HepG2 (cell line): ENCODE measurements at regions not wholly inside any gene's neighbourhood (a gene's known extent, or its start where the extent isn't known, plus 50 kb on each side); places are given as distances from the start of the nearest gene placed in this dataset.

Source experiments
- ATAC-seq: fragments of 200-7000 bp; cut with Tn5 transposase; 3 replicates; pipeline ENCODE4 v1.9.1; 2020; ENCODE audit warnings: mild to moderate bottlenecking, moderate library complexity
- BruUV-seq: library from RNA; stranded (reverse); fragments of 400-500 nt; replicated peaks from 2 replicates; lab custom pipeline; 2021; lab: Mats Ljungman, UMichigan
- CTCF ChIA-PET: fragments of 300-600 bp; formaldehyde crosslinking; extraction: SDS; loops from one replicate; lab custom pipeline; 2021; ENCODE audit warnings: low total read pairs, inconsistent platforms, low intra/inter-chr PET ratio; lab: Yijun Ruan, JAX
- POLR2A ChIA-PET: fragments of 350-600 bp; sonication (Branson Sonifier 250); formaldehyde crosslinking; loops from one replicate; lab custom pipeline; 2020; ENCODE audit warnings: antibody characterized with exemption, inconsistent platforms; lab: Yijun Ruan, JAX
- DNase-seq: peaks from one replicate; pipeline ENCODE4 v3.0.0-alpha.2; 2015; ENCODE audit warnings: low spot score
- FAIRE-seq: peaks from 3 replicates; lab custom pipeline; 2011; peaks lifted over from hg19 to GRCh38; lab: Jason Lieb, UNC
- H2AFZ ChIP-seq: one replicate; pipeline ENCODE4 v1.6.1; 2011; ENCODE audit warnings: low read length, inconsistent platforms
- H3K27ac ChIP-seq: fragments of 300-600 bp; 3 replicates; pipeline ENCODE4 v1.8.0; 2011; ENCODE audit warnings: mixed run types, mild to moderate bottlenecking, mixed read lengths, low read length, inconsistent platforms; ENCODE audit not compliant: insufficient read depth; ENCODE audit errors: extremely low read length
- H3K27me3 ChIP-seq, 2 experiments: fragments of 200-600 bp in 1 of 2; 2 replicates in 1 of 2; 3 replicates in 1 of 2; pipeline versions ENCODE4 v1.6.0 to v1.8.0; 2011; ENCODE audit warnings: low read length in 2 of 2, mild to moderate bottlenecking in 2 of 2, moderate library complexity in 2 of 2, inconsistent platforms in 1 of 2; ENCODE audit not compliant: insufficient read depth in 2 of 2, control insufficient read depth in 1 of 2
- H3K36me3 ChIP-seq, 2 experiments: fragments of 200-600 bp in 1 of 2; replicated peaks in 1 of 2; 2 replicates in 1 of 2; 3 replicates in 1 of 2; pipeline versions ENCODE4 v1.5.1 to v1.8.0; 2011; ENCODE audit warnings: low read length in 2 of 2, inconsistent platforms in 1 of 2; ENCODE audit not compliant: insufficient read depth in 2 of 2, control insufficient read depth in 1 of 2
- H3K4me1 ChIP-seq: 2 replicates; pipeline ENCODE4 v1.5.1; 2012; ENCODE audit warnings: low read length, inconsistent platforms; ENCODE audit not compliant: insufficient read depth
- H3K4me2 ChIP-seq: 2 replicates; pipeline ENCODE4 v1.6.0; 2011; ENCODE audit warnings: low read depth, low read length, inconsistent platforms
- H3K4me3 ChIP-seq, 3 experiments: fragments of 200-600 bp in 1 of 3; sonication (generic), shearing (Covaris generic) in 1 of 3; replicated peaks in 1 of 3; 2 replicates each; pipeline ENCODE4 v1.5.1; 2011 to 2016; ENCODE audit warnings: low read length in 3 of 3, inconsistent platforms in 2 of 3, low read depth in 2 of 3, mild to moderate bottlenecking in 2 of 3, control low read depth in 1 of 3, mixed read lengths in 1 of 3; ENCODE audit not compliant: insufficient read depth in 1 of 3
- H3K79me2 ChIP-seq: one replicate; pipeline ENCODE4 v1.6.1; 2011; ENCODE audit warnings: low read length, inconsistent platforms; ENCODE audit not compliant: insufficient read depth
- H3K9ac ChIP-seq: 2 replicates; pipeline ENCODE4 v1.6.0; 2011; ENCODE audit warnings: mild to moderate bottlenecking, low read depth, low read length, inconsistent platforms; ENCODE audit not compliant: insufficient read depth
- H3K9me3 ChIP-seq: 2 replicates; pipeline ENCODE4 v1.5.1; 2012; ENCODE audit warnings: mild to moderate bottlenecking, low read length
- H4K20me1 ChIP-seq: 2 replicates; pipeline ENCODE4 v1.6.0; 2011; ENCODE audit warnings: inconsistent platforms, mild to moderate bottlenecking, low read length, moderate library complexity; ENCODE audit not compliant: insufficient read depth
- ARNTL ChIP-seq: sonication (generic); formaldehyde crosslinking; IDR thresholded peaks from 2 replicates; pipeline ENCODE4 v1.4.0; 2020; ENCODE audit warnings: mild to moderate bottlenecking, missing genetic modification reagents
- CBX5 ChIP-seq: sonication (generic); formaldehyde crosslinking; IDR thresholded peaks from 2 replicates; pipeline ENCODE4 v1.4.0; 2020; ENCODE audit warnings: missing genetic modification reagents, borderline replicate concordance
- CC2D1A ChIP-seq: sonication (generic); formaldehyde crosslinking; IDR thresholded peaks from 2 replicates; pipeline ENCODE4 v1.8.1; 2023; ENCODE audit warnings: mild to moderate bottlenecking, missing genetic modification reagents
- FOSL1 ChIP-seq: sonication (generic); formaldehyde crosslinking; IDR thresholded peaks from 2 replicates; pipeline ENCODE4 v1.9.0; 2021; ENCODE audit warnings: missing genetic modification reagents, borderline replicate concordance
- HMG20A ChIP-seq: IDR thresholded peaks from 2 replicates; pipeline ENCODE4 v1.6.1; 2016; ENCODE audit warnings: borderline replicate concordance
- HOXA3 ChIP-seq: sonication (generic); formaldehyde crosslinking; IDR thresholded peaks from 2 replicates; pipeline ENCODE4 v1.5.0; 2020; ENCODE audit warnings: missing genetic modification reagents
- KDM2A ChIP-seq: sonication (generic); formaldehyde crosslinking; IDR thresholded peaks from 2 replicates; pipeline ENCODE4 v1.4.0; 2020; ENCODE audit warnings: low read depth, missing genetic modification reagents, borderline replicate concordance
- MBNL3 ChIP-seq: fragments of 250-450 bp; sonication (Bioruptor Pico); conservative IDR thresholded peaks from 2 replicates; pipeline ENCODE4 v1.8.0; 2022; ENCODE audit warnings: mild to moderate bottlenecking, inconsistent platforms
- SOX5 ChIP-seq: IDR thresholded peaks from 2 replicates; pipeline ENCODE4 v1.6.1; 2016; ENCODE audit warnings: borderline replicate concordance
- ZNF234 ChIP-seq: sonication (generic); formaldehyde crosslinking; conservative IDR thresholded peaks from 2 replicates; pipeline ENCODE4 v1.5.1; 2020; ENCODE audit warnings: mild to moderate bottlenecking, missing genetic modification reagents
- ZNF761 ChIP-seq: sonication (generic); formaldehyde crosslinking; conservative IDR thresholded peaks from 2 replicates; pipeline ENCODE4 v1.4.0; 2020; ENCODE audit warnings: mild to moderate bottlenecking, missing genetic modification reagents
- ZSCAN20 ChIP-seq: sonication (generic); formaldehyde crosslinking; IDR thresholded peaks from 2 replicates; pipeline ENCODE4 v1.4.0; 2020; ENCODE audit warnings: missing genetic modification reagents, mild to moderate bottlenecking, borderline replicate concordance
- WGBS: methylation state at CpG from one replicate; pipeline ENCODE4 v1.1.6; 2017; ENCODE audit warnings: low lambda C conversion rate; 5-methylcytosine and 5-hydroxymethylcytosine counted together
- in situ Hi-C: cut with HindIII; loops from 2 replicates; pipeline ENCODE4 v1.10.0; 2017; ENCODE audit warnings: low pct_unique_long_range_greater_than_20kb; ENCODE audit not compliant: extremely low pct_ligation_motif_present
- intact Hi-C: fragments of 100-400 bp; cut with micrococcal nuclease; formaldehyde crosslinking; loops from one replicate; pipeline ENCODE4 v1.10.0; 2022; ENCODE audit not compliant: unreplicated experiment
- TF ChIP-seq, protein P1 (sequence below): sonication (generic); formaldehyde crosslinking; IDR thresholded peaks from 2 replicates; pipeline ENCODE4 v1.4.0; 2020; ENCODE audit warnings: mild to moderate bottlenecking, missing genetic modification reagents

GRCh38 chr3:101100361-101101009, 107.3 kb upstream of the ABI3BP start:
- 0% methylated on average over 2 of the region's 2 CpGs for WGBS
- Histone ChIP-seq H3K27ac (no peak overlapping the region), H2AFZ (no peak overlapping the region), H3K36me3 (no peaks in the 10 kb centered on the region), H3K4me3 (no peak overlapping the region), H3K9me3 (no peaks in the 10 kb centered on the region), H3K9ac (no peak overlapping the region), H3K27me3 (no peaks in the 10 kb centered on the region), H4K20me1 (no peaks in the 10 kb centered on the region), H3K4me1 (no peaks in the 10 kb centered on the region), H3K79me2 (no peaks in the 10 kb centered on the region), H3K4me2 (no peak overlapping the region)
- in situ Hi-C loops (no loop called here), intact Hi-C loops (no loop called here)
- ChIA-PET POLR2A (no interaction called here), CTCF (no interaction called here)
- DNase-seq = no peak
- no peak for ATAC-seq
- FAIRE-seq = no peak
- no TSS peak for BruUV-seq
- TF ChIP-seq SOX5 (CRISPR knock-in tag) = no peak
- TF ChIP-seq ZNF761 (CRISPR knock-in tag) = no peak
- TF ChIP-seq ZNF234 (CRISPR knock-in tag) = no peak
- no peak for TF ChIP-seq ZSCAN20 (CRISPR knock-in tag)
- TF ChIP-seq, protein P1, sequence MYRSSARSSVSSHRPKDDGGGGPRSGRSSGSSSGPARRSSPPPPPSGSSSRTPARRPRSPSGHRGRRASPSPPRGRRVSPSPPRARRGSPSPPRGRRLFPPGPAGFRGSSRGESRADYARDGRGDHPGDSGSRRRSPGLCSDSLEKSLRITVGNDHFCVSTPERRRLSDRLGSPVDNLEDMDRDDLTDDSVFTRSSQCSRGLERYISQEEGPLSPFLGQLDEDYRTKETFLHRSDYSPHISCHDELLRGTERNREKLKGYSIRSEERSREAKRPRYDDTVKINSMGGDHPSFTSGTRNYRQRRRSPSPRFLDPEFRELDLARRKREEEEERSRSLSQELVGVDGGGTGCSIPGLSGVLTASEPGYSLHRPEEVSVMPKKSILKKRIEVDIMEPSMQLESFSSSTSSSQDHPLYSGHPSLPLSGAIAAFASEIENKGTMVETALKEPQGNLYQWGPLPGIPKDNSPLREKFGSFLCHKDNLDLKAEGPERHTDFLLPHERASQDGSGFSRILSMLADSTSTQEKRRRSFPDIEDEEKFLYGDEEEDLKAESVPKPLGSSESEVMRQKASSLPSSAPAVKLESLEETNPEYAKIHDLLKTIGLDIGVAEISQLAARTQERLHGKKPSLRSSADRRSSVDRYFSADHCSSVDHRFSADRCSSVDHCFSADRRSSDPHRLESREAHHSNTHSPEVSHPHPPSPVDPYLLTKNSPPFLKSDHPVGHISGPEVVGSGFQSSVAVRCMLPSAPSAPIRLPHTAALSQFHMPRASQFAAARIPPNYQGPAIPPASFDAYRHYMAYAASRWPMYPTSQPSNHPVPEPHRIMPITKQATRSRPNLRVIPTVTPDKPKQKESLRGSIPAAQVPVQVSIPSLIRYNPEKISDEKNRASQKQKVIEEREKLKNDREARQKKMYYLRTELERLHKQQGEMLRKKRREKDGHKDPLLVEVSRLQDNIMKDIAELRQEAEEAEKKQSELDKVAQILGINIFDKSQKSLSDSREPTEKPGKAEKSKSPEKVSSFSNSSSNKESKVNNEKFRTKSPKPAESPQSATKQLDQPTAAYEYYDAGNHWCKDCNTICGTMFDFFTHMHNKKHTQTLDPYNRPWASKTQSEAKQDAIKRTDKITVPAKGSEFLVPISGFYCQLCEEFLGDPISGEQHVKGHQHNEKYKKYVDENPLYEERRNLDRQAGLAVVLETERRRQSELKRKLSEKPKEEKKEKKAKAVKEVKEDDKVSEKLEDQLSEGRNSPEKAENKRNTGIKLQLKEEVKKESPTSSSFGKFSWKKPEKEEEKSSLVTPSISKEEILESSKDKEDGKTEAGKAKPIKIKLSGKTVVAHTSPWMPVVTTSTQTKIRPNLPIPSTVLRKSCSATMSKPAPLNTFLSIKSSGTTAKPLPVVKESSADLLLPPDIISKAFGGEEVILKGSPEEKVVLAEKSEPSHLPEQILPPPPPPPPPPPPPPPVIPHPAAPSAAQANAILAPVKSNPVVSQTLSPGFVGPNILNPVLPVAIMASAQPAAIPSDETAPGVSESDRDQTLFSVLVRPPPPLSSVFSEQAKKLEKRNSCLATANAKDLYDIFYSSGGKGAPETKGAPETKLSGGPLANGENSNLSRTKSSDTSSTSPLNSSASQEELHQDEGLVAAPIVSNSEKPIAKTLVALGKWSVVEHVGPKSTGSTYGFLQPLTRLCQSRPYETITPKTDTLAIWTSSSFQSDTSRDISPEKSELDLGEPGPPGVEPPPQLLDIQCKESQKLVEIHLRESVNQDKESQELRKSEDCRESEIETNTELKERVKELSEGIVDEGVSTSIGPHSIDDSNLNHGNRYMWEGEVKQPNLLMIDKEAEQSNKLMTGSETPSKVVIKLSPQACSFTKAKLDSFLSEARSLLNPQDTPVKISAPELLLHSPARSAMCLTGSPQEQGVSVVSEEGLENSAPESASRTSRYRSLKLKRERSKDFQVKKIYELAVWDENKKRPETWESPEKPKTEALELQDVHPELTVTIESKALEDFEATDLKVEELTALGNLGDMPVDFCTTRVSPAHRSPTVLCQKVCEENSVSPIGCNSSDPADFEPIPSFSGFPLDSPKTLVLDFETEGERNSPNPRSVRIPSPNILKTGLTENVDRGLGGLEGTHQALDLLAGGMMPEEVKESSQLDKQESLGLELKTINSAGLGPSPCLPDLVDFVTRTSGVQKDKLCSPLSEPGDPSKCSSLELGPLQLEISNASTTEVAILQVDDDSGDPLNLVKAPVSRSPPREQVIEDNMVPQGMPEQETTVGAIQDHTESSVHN (CRISPR knock-in tag) = no peak
- TF ChIP-seq CC2D1A (CRISPR knock-in tag) = no peak
- TF ChIP-seq MBNL3 (CRISPR knock-in tag) = no peak
- TF ChIP-seq HOXA3 (CRISPR knock-in tag) = no peak
- TF ChIP-seq FOSL1 = no peak
- no peak for TF ChIP-seq CBX5 (CRISPR knock-in tag)
- TF ChIP-seq ARNTL = no peak
- TF ChIP-seq HMG20A (CRISPR knock-in tag) = no peak
- TF ChIP-seq KDM2A (CRISPR knock-in tag) = no peak
